GM19324 (cell line): ENCODE measurements at regions not wholly inside any gene's neighbourhood (a gene's known extent, or its start where the extent isn't known, plus 50 kb on each side); places are given as distances from the start of the nearest gene placed in this dataset.

Experiments used
- ATAC-seq: cut with Tn5 transposase; IDR thresholded peaks from one replicate; pipeline ENCODE4 v1.9.1; 2021; ENCODE audit warnings: mild to moderate bottlenecking, moderate library complexity; ENCODE audit not compliant: unreplicated experiment, low FRiP score

- ATAC-seq, result no peak
Measured at GRCh38 chr9:86546712-86547111, 192.5 kb upstream of the TUT7 start.

DNA sequence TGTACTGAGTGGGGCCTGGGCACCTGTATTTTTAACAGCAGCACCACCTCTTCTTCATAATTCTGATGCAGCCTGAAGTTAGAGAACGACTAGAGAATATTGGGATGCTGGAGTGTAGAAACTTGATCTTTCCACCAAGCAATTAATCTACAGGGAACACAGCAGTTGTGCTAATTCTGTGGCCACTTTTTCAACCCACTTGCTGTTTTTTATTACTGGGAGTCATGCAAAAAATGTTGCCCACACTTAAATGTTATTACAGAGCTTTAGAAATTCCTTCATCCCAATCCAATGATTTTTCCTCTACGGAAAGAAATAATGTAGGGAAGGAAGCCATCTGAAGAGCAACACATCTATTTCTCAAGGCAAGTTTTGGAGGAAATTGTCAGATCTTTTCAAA is 190.9 kb upstream of the TUT7 start:
- ATAC-seq, result no peak

- ATAC-seq, result no peak
Measured at GRCh38 chr9:86541014-86541570, 186.9 kb upstream of the TUT7 start.

GRCh38 chr9:86535406-86535915 is 181.3 kb upstream of the TUT7 start:
- no peak for ATAC-seq

DNA sequence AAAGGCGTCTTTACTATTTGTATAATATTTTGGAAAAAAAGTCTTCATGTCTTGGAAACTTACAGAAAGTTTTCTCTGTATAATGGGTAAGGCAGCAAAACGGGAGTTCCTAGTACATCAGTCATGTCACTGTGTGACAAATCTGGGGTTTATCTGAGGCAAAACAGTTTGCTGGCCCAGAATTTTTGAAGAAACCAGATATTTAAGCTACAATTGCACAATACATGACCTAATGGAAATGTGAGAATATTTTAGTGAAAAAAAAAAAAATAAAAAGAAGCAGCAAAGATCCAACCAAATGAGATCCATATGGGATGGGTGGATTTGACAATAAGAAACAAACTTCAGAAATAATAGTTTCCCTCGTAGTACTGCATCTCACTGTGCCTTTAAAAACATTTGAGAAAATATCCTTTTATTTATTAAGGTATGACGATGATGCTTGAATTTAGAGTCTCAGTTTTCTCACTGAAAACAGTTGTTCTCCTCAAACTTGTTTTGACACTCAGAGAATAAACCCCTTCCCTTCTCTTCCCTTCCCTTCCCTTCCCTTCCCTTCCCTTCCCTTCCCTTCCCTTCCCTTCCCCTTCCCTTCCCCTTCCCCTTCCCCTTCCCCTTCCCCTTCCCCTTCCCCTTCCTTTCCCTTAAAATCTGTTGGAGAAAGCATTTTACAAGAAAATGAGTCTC is 180.5 kb upstream of the TUT7 start:
- no peak for ATAC-seq

DNA sequence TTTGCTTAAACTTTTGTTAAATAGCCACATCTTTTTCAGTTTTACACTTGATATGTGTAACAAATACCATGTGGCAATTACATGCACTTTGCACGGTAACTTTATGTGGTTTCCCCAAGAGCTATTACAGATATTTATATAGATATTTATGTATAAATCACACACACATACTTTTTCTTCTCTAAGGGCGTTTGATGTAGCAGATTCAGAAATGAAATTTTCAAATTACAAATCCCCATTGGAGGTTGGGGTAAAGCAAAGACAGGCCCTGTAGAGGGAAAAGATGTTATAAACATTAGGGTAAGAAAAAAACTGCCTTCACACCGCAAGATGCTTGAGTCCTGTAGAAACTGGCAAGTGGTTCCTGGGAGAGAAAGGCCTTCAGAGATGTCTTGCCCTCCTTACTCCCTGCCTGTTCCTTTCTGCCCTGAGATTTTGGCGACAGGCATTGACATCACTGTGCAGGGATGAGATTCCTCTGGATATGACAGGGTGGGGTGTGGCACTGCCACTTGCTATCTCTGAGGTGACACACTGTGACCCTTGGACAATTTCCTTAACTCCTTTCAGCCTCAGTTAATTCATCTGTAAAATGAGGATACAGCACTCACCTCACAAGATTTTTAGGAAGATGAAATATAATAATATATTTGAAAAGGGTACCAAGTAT is 177.9 kb upstream of the TUT7 start:
- no peak for ATAC-seq

GRCh38 chr9:86531273-86531970 is 177.2 kb upstream of the TUT7 start:
- no peak for ATAC-seq

- no peak for ATAC-seq
Measured at GRCh38 chr9:86529496-86530275, 175.5 kb upstream of the TUT7 start.

DNA sequence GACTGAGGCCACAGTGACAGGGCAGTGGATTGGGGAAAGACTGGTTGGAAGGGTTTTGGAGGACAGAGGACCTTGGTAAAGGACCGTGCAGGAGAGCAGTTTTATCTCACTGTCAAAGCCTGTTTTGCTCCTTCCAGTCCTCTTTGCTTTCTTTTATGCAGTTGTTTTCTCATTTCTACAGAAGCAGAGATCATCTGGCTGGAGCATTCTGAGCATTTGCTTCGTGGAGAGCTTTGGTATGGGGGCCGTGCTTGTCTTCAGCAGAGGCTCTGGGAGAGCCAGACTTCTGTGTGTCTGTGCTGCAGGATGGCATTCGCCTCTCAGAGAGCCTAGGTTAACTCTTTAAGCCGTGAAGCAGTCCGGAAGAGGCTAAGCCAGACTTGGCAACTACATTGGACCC is 171.8 kb upstream of the TUT7 start:
- ATAC-seq, result no peak

DNA sequence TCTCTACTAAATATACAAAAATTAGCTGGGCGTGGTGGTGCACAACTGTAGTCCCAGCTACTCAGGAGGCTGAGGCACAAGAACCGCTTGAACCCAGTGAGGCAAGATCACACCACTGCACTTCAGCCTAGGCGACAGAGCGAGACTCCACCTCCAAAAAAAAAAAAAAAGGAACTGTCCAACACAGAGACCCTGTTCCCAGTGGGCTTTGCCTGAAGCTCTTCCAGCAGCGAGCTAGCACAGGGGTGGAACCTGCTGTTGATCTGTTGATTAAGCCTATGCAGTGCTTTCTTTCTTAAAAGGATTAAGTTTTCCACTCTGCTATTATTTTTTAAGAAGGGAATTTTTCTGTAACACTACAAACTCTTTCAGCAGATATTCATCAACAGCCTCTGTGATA is 171.0 kb upstream of the TUT7 start:
- ATAC-seq, result no peak

- no peak for ATAC-seq
Measured at GRCh38 chr9:86521977-86522376, 167.8 kb upstream of the TUT7 start.

- ATAC-seq, result no peak
Measured at GRCh38 chr9:86521322-86521721, 167.1 kb upstream of the TUT7 start.

DNA sequence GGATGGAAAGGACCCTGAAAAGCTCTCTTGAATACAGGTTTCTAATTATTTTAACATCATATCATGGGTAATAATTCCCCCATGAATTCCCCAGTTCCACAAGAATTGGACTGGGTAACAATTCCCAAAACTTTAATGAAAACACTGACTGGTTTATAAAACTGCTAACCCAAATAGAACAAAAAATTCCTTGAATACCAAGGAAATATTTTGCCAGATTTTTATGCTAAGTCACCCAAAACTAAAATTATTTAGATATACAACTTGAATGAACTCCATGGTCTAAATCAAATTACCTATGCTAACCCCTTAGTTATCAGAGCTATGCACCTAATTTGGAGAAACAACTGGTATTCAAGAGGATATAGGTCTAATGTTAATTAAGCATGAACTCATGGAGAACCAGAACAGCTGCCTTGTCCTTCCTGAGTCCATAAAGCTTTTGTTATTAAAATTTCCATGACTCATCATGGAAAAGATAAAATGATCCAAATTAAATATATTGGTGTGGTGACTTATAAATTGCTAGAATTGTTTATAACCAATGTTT is 164.9 kb upstream of the TUT7 start:
- ATAC-seq, result no peak

- no peak for ATAC-seq
Measured at GRCh38 chr9:86517475-86517874, 163.3 kb upstream of the TUT7 start.

DNA sequence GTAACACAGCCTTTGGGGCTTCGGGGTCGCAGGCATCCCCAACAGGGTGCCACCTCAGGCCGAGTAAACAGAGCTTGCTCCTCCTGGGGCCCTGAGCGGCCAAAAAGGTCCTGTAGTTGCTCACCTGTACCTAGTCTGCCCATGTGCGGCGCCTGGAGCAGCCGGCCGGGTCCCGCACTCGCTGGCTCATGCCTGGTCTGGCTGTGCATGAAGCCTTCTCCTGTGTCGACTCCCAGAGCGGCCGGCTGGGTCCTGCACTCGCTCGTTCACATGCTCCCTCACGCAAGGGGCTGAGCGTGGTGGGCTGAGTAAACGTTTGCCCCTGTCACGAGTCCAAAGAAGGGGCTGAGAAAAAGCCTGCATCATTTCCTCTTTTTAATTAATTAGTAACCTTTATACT is 162.4 kb upstream of the TUT7 start:
- ATAC-seq, result no peak

DNA sequence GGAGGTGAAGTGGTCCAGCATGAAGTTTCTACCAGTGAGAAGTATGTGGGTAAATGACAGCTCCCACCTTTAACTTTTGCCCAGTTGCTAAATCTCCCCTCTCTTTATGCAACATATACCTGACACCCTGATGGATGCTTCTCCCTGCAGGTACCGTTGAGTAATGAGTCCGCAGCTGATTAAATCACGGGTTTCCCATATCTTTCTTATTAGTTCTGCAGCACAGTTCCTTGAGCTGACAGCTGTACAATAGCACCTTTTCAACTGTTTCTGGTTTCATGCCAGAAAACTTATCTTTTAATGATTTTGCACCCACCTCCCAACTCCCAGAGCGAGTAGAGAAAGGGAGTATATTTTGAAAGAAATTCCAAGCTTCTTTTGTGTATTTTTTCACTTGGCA is 161.0 kb upstream of the TUT7 start:
- ATAC-seq, result no peak

- ATAC-seq, result no peak
Measured at GRCh38 chr9:86513429-86513828, 159.2 kb upstream of the TUT7 start.

DNA sequence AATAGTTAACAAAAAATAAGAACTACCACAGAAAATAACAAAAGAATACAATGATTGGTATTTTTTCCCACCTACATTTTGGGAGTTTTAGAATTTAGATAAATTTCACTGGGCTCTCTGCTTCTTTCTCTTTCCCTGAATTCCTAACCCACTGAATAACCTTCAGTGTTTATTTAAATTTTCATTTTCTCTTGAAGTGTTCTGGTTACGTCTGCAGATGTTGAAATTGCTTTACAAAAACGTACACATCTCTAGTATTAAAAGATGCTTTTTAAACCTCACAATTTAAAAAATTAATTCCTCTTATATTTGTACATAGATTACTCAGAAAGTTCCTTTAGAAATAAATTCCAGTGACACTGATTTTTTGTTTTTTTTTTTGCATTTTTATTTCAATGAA is 158.7 kb upstream of the TUT7 start:
- no peak for ATAC-seq

GRCh38 chr9:86511614-86512360 is 157.6 kb upstream of the TUT7 start:
- ATAC-seq, result no peak
